Suprapubic skin (tissue), 4 donors: ENCODE measurements at regions not wholly inside any gene's neighbourhood (a gene's known extent, or its start where the extent isn't known, plus 50 kb on each side); places are given as distances from the start of the nearest gene placed in this dataset.
"Not testable (repeated sequence)": the region's sequence is repeated elsewhere in the genome, so short reads cannot be mapped to it uniquely, and the experiment has no call there.

ENCODE experiments used
- DNase-seq, 2 donors: peaks; one replicate each; pipeline ENCODE4 v3.0.0-alpha.2; 2019; ENCODE audit warnings: low spot score in 2 of 2
- H3K27ac ChIP-seq: fragments of 200-600 bp; sonication (generic); one replicate; pipeline ENCODE4 v1.5.1; 2019
- H3K27me3 ChIP-seq: fragments of 200-600 bp; sonication (generic); one replicate; pipeline ENCODE4 v1.5.1; 2019
- H3K36me3 ChIP-seq: fragments of 200-600 bp; sonication (generic); one replicate; pipeline ENCODE4 v1.5.1; 2019
- H3K4me1 ChIP-seq: fragments of 200-600 bp; sonication (generic); one replicate; pipeline ENCODE4 v1.5.1; 2019
- H3K4me3 ChIP-seq: fragments of 200-600 bp; sonication (generic); one replicate; pipeline ENCODE4 v1.5.1; 2019; ENCODE audit warnings: mild to moderate bottlenecking
- H3K9me3 ChIP-seq: fragments of 200-600 bp; sonication (generic); one replicate; pipeline ENCODE4 v1.5.1; 2019
- EP300 ChIP-seq: sonication (generic); formaldehyde crosslinking; IDR thresholded peaks from one replicate; pipeline ENCODE4 v1.6.1; 2017; ENCODE audit warnings: antibody characterized with exemption
- POLR2A ChIP-seq, 2 donors: fragments of 450-650 bp; IDR thresholded peaks; one replicate each; pipeline ENCODE4 v1.6.1; 2017; ENCODE audit warnings: antibody characterized with exemption in 2 of 2, mild to moderate bottlenecking in 2 of 2, moderate library complexity in 2 of 2
- POLR2AphosphoS5 ChIP-seq, 3 donors: sonication (generic); formaldehyde crosslinking; IDR thresholded peaks; one replicate each; pipeline ENCODE4 v1.6.1; 2017; ENCODE audit warnings: antibody characterized with exemption in 3 of 3
- WGBS: methylation state at CpG from one replicate; pipeline ENCODE4 v1.1.5; 2018; 5-methylcytosine and 5-hydroxymethylcytosine counted together
- TF ChIP-seq, protein P1 (sequence below), 2 donors: fragments of 200-600 bp in 1 of 2; fragments of 450-650 bp in 1 of 2; sonication (generic) in 1 of 2; IDR thresholded peaks; one replicate each; pipeline ENCODE4 v1.5.1; 2016 to 2019; ENCODE audit warnings: antibody characterized with exemption in 2 of 2, mild to moderate bottlenecking in 1 of 2, moderate library complexity in 1 of 2

DNA sequence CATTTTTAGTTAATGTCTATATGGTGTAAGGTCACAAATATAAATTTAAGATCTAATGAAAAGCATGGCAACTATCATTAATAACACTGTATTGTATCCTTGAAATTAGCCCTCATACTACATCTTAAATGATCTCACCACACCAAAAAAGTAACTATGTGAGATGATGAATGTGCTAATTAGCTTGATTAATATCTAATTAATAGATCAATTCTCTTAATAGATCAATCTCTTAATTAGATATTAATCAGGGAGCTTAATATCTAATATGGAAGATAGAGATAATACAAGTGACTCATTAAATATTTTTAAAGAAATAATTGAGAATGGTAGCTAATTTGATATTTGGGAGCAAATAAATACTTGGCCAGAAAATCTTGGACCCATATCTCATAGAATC, 178.5 kb upstream of the FAT3 start:
- Histone ChIP-seq H3K36me3 (no peaks in the 10 kb centered on the region), H3K9me3 (no peaks in the 10 kb centered on the region), H3K27ac (no peak overlapping the region), H3K4me1 (no peaks in the 10 kb centered on the region), H3K4me3 (no peak overlapping the region), H3K27me3 (no peaks in the 10 kb centered on the region)
- no peak for TF ChIP-seq POLR2AphosphoS5 (IDR thresholded peaks at IDR 0.05)
- TF ChIP-seq, protein P1, sequence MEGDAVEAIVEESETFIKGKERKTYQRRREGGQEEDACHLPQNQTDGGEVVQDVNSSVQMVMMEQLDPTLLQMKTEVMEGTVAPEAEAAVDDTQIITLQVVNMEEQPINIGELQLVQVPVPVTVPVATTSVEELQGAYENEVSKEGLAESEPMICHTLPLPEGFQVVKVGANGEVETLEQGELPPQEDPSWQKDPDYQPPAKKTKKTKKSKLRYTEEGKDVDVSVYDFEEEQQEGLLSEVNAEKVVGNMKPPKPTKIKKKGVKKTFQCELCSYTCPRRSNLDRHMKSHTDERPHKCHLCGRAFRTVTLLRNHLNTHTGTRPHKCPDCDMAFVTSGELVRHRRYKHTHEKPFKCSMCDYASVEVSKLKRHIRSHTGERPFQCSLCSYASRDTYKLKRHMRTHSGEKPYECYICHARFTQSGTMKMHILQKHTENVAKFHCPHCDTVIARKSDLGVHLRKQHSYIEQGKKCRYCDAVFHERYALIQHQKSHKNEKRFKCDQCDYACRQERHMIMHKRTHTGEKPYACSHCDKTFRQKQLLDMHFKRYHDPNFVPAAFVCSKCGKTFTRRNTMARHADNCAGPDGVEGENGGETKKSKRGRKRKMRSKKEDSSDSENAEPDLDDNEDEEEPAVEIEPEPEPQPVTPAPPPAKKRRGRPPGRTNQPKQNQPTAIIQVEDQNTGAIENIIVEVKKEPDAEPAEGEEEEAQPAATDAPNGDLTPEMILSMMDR (IDR thresholded peaks at IDR 0.05) = no peak
- TF ChIP-seq EP300 = no peak
- TF ChIP-seq POLR2A (IDR thresholded peaks at IDR 0.05) = no peak
- DNase-seq = no peak

- Histone ChIP-seq H3K36me3 (no peaks in the 10 kb centered on the region), H3K27me3 (no peaks in the 10 kb centered on the region), H3K9me3 (no peaks in the 10 kb centered on the region), H3K4me3 (no peak overlapping the region), H3K4me1 (no peaks in the 10 kb centered on the region), H3K27ac (no peak overlapping the region)
- TF ChIP-seq EP300 (no peak), POLR2AphosphoS5 (IDR thresholded peaks at IDR 0.05) (no peak), POLR2A (IDR thresholded peaks at IDR 0.05) (no peak)
- TF ChIP-seq, protein P1 (IDR thresholded peaks at IDR 0.05) = no peak
- no peak for DNase-seq
Measured at GRCh38 chr11:92045301-92045700, 179.3 kb upstream of the FAT3 start.

DNA sequence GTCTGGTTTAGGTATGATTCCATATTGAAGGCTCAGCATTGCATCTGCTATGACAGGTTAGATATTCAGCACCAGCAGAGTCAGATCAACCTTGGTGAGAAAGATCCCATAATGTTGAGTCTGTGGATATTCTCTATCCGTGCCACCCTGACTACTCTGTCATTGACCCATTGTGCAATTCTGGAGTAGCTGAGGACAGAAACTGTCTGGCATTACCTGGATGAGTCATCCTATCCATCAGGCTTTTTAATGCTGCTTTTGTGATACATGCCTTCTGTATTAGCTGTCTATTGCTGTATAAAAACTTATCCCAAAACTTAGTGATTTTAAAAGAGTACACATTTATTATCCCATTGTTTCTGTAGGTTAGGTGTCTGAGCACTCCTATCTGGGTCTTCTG, 189.1 kb upstream of the FAT3 start:
- TF ChIP-seq POLR2AphosphoS5 (IDR thresholded peaks at IDR 0.05) (no peak), EP300 (no peak), POLR2A (IDR thresholded peaks at IDR 0.05) (no peak)
- TF ChIP-seq, protein P1 (IDR thresholded peaks at IDR 0.05) = no peak
- no peaks in the 10 kb centered on the region for H3K27me3 ChIP-seq
- DNase-seq = no peak
- no peak overlapping the region for H3K4me3 ChIP-seq
- H3K27ac ChIP-seq = no peak overlapping the region
- H3K36me3 ChIP-seq = no peaks in the 10 kb centered on the region
- no peaks in the 10 kb centered on the region for H3K4me1 ChIP-seq
- no peaks in the 10 kb centered on the region for H3K9me3 ChIP-seq
- 92% methylated on average over 1 of the region's 1 CpG for WGBS

DNA sequence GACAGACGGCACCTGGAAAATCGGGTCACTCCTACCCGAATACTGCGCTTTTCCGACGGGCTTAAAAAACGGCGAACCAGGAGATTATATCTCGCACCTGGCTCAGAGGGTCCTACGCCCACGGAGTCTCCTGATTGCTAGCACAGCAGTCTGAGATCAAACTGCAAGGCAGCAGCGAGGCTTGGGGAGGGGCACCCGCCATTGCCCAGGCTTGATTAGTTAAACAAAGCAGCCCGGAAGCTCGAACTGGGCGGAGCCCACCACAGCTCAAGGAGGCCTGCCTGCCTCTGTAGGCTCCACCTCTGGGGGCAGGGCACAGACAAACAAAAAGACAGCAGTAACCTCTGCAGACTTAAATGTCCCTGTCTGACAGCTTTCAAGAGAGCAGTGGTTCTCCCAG, 197.5 kb upstream of the FAT3 start:
- not testable (repeated sequence) for H3K4me1 ChIP-seq, H3K36me3 ChIP-seq, H3K9me3 ChIP-seq, H3K27ac ChIP-seq, DNase-seq, H3K4me3 ChIP-seq, H3K27me3 ChIP-seq
- WGBS = 92% methylated on average over 16 of the region's 16 CpGs

- Histone ChIP-seq H3K27ac (no peak overlapping the region), H3K27me3 (no peaks in the 10 kb centered on the region), H3K36me3 (no peaks in the 10 kb centered on the region), H3K9me3 (no peaks in the 10 kb centered on the region), H3K4me1 (no peaks in the 10 kb centered on the region), H3K4me3 (no peak overlapping the region)
- TF ChIP-seq POLR2A (IDR thresholded peaks at IDR 0.05) (no peak), POLR2AphosphoS5 (IDR thresholded peaks at IDR 0.05) (no peak), EP300 (no peak)
- TF ChIP-seq, protein P1 (IDR thresholded peaks at IDR 0.05) = no peak
- 98% methylated on average over 7 of the region's 7 CpGs for WGBS
- no peak for DNase-seq
Measured at GRCh38 chr11:92026664-92027063, 198.0 kb upstream of the FAT3 start.

GRCh38 chr11:92024788-92025187, 199.8 kb upstream of the FAT3 start:
- H3K36me3 ChIP-seq = no peaks in the 10 kb centered on the region
- no peaks in the 10 kb centered on the region for H3K9me3 ChIP-seq
- H3K27ac ChIP-seq = no peak overlapping the region
- H3K4me1 ChIP-seq = no peaks in the 10 kb centered on the region
- H3K4me3 ChIP-seq = no peak overlapping the region
- no peaks in the 10 kb centered on the region for H3K27me3 ChIP-seq
- TF ChIP-seq EP300 (no peak), POLR2AphosphoS5 (IDR thresholded peaks at IDR 0.05) (no peak), POLR2A (IDR thresholded peaks at IDR 0.05) (no peak)
- TF ChIP-seq, protein P1 (IDR thresholded peaks at IDR 0.05) = no peak
- 72% methylated on average over 2 of the region's 2 CpGs for WGBS
- DNase-seq = no peak
